Ishikawa (cell line): ENCODE measurements at regions not wholly inside any gene's neighbourhood (a gene's known extent, or its start where the extent isn't known, plus 50 kb on each side); places are given as distances from the start of the nearest gene placed in this dataset.

Experiments
- CEBPB ChIP-seq: IDR thresholded peaks from 2 replicates; pipeline ENCODE4 v1.6.1; 2012
- CREB1 ChIP-seq: IDR thresholded peaks from 2 replicates; pipeline ENCODE4 v1.6.1; 2012; ENCODE audit warnings: low read depth
- EP300 ChIP-seq: IDR thresholded peaks from 2 replicates; pipeline ENCODE4 v1.6.1; 2012; ENCODE audit warnings: borderline replicate concordance
- RAD21 ChIP-seq: IDR thresholded peaks from 2 replicates; pipeline ENCODE4 v1.6.1; 2012; ENCODE audit warnings: low read depth
- TAF1 ChIP-seq: IDR thresholded peaks from 2 replicates; pipeline ENCODE4 v1.6.1; 2012; ENCODE audit warnings: low read depth, mild to moderate bottlenecking
- TCF12 ChIP-seq: IDR thresholded peaks from 2 replicates; pipeline ENCODE4 v1.6.1; 2012; ENCODE audit warnings: low read depth
- TEAD4 ChIP-seq: IDR thresholded peaks from 2 replicates; pipeline ENCODE4 v1.6.1; 2012
- YY1 ChIP-seq: IDR thresholded peaks from 2 replicates; pipeline ENCODE4 v1.6.1; 2012; ENCODE audit warnings: low read depth
- TF ChIP-seq, protein P1 (sequence below): IDR thresholded peaks from 2 replicates; pipeline ENCODE4 v1.6.1; 2012; ENCODE audit warnings: low read depth, mild to moderate bottlenecking
- TF ChIP-seq, protein P2 (sequence below): IDR thresholded peaks from 2 replicates; pipeline ENCODE4 v1.6.1; 2012

DNA sequence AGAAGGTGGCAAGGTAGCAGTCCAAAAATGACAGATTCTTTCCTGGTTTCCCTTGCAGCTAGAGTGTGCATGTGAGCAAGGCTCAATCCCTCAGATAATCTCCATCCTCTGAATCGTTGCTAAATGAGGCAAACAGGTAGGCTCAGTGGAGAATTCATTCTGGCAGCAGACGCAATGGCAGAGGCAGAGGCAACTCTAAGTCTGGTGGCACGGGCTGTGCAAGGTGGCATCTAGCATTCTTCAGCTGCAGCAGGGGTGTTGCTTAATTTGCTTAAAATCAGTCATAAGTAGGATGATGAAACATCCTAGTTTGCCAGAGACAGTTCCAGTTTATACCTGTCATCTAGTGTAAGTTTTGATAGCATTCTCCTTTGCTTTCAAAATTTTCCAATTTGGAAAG lies 391.1 kb upstream of the MEX3C start:
- no peak for TF ChIP-seq RAD21
- TF ChIP-seq, protein P1, sequence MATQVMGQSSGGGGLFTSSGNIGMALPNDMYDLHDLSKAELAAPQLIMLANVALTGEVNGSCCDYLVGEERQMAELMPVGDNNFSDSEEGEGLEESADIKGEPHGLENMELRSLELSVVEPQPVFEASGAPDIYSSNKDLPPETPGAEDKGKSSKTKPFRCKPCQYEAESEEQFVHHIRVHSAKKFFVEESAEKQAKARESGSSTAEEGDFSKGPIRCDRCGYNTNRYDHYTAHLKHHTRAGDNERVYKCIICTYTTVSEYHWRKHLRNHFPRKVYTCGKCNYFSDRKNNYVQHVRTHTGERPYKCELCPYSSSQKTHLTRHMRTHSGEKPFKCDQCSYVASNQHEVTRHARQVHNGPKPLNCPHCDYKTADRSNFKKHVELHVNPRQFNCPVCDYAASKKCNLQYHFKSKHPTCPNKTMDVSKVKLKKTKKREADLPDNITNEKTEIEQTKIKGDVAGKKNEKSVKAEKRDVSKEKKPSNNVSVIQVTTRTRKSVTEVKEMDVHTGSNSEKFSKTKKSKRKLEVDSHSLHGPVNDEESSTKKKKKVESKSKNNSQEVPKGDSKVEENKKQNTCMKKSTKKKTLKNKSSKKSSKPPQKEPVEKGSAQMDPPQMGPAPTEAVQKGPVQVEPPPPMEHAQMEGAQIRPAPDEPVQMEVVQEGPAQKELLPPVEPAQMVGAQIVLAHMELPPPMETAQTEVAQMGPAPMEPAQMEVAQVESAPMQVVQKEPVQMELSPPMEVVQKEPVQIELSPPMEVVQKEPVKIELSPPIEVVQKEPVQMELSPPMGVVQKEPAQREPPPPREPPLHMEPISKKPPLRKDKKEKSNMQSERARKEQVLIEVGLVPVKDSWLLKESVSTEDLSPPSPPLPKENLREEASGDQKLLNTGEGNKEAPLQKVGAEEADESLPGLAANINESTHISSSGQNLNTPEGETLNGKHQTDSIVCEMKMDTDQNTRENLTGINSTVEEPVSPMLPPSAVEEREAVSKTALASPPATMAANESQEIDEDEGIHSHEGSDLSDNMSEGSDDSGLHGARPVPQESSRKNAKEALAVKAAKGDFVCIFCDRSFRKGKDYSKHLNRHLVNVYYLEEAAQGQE: no peak
- no peak for TF ChIP-seq EP300
- no peak for TF ChIP-seq YY1
- TF ChIP-seq CREB1: no peak
- TF ChIP-seq TCF12: no peak
- no peak for TF ChIP-seq CEBPB
- no peak for TF ChIP-seq TAF1
- TF ChIP-seq, protein P2, sequence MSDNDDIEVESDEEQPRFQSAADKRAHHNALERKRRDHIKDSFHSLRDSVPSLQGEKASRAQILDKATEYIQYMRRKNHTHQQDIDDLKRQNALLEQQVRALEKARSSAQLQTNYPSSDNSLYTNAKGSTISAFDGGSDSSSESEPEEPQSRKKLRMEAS: no peak
- no peak for TF ChIP-seq TEAD4
